K562 (cell line): ENCODE measurements at regions not wholly inside any gene's neighbourhood (a gene's known extent, or its start where the extent isn't known, plus 50 kb on each side); places are given as distances from the start of the nearest gene placed in this dataset.

Experiments used
- ATAC-seq: fragments of 200-7000 bp; cut with Tn5 transposase; 3 replicates; pipeline ENCODE4 v1.9.1; 2020; ENCODE audit warnings: moderate library complexity
- BruUV-seq: library from RNA; stranded (reverse); fragments of 400-500 nt; replicated peaks from 2 replicates; lab custom pipeline; 2021; lab: Mats Ljungman, UMichigan
- CTCF ChIA-PET: fragments of 300-600 bp; formaldehyde crosslinking; extraction: SDS; loops from one replicate; lab custom pipeline; 2021; ENCODE audit warnings: low intra/inter-chr PET ratio; lab: Yijun Ruan, JAX
- POLR2A ChIA-PET: fragments of 300-600, 350-650 bp; sonication (Branson Sonifier 250); formaldehyde crosslinking; extraction: SDS; loops from one replicate; lab custom pipeline; 2021; ENCODE audit warnings: antibody characterized with exemption, inconsistent platforms; lab: Yijun Ruan, JAX
- DNase-seq, 4 experiments: peaks; one replicate each; pipeline versions ENCODE4 v3.0.0 to v3.0.0-alpha.2; 2011 to 2018; ENCODE audit warnings: low spot score in 3 of 4, mixed read lengths in 3 of 4; ENCODE audit errors: extremely low read depth in 1 of 4
- FAIRE-seq: peaks from 2 replicates; lab custom pipeline; 2011; peaks lifted over from hg19 to GRCh38; lab: Jason Lieb, UNC
- H2AFZ ChIP-seq: 2 replicates; pipeline ENCODE4 v1.6.0; 2011; ENCODE audit warnings: low read depth, low read length, control low read depth, inconsistent platforms
- H3K27ac ChIP-seq: fragments of 200-600 bp; 3 replicates; pipeline ENCODE4 v1.8.0; 2011; ENCODE audit warnings: low read depth, mild to moderate bottlenecking, control low read depth, inconsistent platforms, low read length, moderate library complexity, mixed read lengths; ENCODE audit errors: extremely low read depth
- H3K27me3 ChIP-seq, 2 experiments: fragments of 300-600 bp in 1 of 2; 2 replicates in 1 of 2; 3 replicates in 1 of 2; pipeline versions ENCODE4 v1.6.0 to v1.8.0; 2011; ENCODE audit warnings: inconsistent platforms in 2 of 2, low read length in 2 of 2, mild to moderate bottlenecking in 1 of 2, mixed read lengths in 1 of 2, moderate library complexity in 1 of 2; ENCODE audit not compliant: control insufficient read depth in 2 of 2, insufficient read depth in 2 of 2
- H3K36me3 ChIP-seq: fragments of 300-600 bp; 3 replicates; pipeline ENCODE4 v1.8.0; 2011; ENCODE audit warnings: mild to moderate bottlenecking, low read length, inconsistent platforms; ENCODE audit not compliant: control insufficient read depth, insufficient read depth
- H3K4me1 ChIP-seq, 2 experiments: fragments of 200-600 bp in 1 of 2; replicated peaks in 1 of 2; 2 replicates in 1 of 2; 3 replicates in 1 of 2; pipeline versions ENCODE4 v1.5.1 to v1.8.0; 2011; ENCODE audit warnings: inconsistent platforms in 2 of 2, low read length in 2 of 2, mild to moderate bottlenecking in 1 of 2, mixed read lengths in 1 of 2, moderate library complexity in 1 of 2; ENCODE audit not compliant: control insufficient read depth in 2 of 2, insufficient read depth in 2 of 2
- H3K4me2 ChIP-seq: 2 replicates; pipeline ENCODE4 v1.6.1; 2011; ENCODE audit warnings: low read length, control low read depth, inconsistent platforms, mixed read lengths; ENCODE audit not compliant: insufficient read depth
- H3K4me3 ChIP-seq: fragments of 200-600 bp; sonication (generic), shearing (Covaris generic); 2 replicates; pipeline ENCODE4 v1.5.1; 2016; ENCODE audit warnings: control low read depth, inconsistent platforms
- H3K79me2 ChIP-seq: fragments of 200-600 bp; 3 replicates; pipeline ENCODE4 v1.8.0; 2011; ENCODE audit warnings: low read length, inconsistent platforms; ENCODE audit not compliant: control insufficient read depth, insufficient read depth
- H3K9ac ChIP-seq, 2 experiments: 2 replicates each; pipeline versions ENCODE4 v1.6.0 to v1.6.1; 2011; ENCODE audit warnings: low read depth in 2 of 2, low read length in 2 of 2, control low read depth in 1 of 2, inconsistent platforms in 1 of 2, mild to moderate bottlenecking in 1 of 2, mixed read lengths in 1 of 2; ENCODE audit not compliant: insufficient read depth in 1 of 2
- H3K9me1 ChIP-seq: one replicate; pipeline ENCODE4 v1.6.0; 2011; ENCODE audit warnings: inconsistent platforms, mild to moderate bottlenecking, low read length, moderate library complexity; ENCODE audit not compliant: control insufficient read depth, insufficient read depth
- H3K9me3 ChIP-seq: replicated peaks from 2 replicates; pipeline ENCODE4 v1.5.1; 2011; ENCODE audit warnings: low read depth, low read length, inconsistent platforms; ENCODE audit not compliant: control insufficient read depth, insufficient read depth
- H4K20me1 ChIP-seq: replicated peaks from 2 replicates; pipeline ENCODE4 v1.6.1; 2011; ENCODE audit warnings: low read length, inconsistent platforms, mixed read lengths; ENCODE audit not compliant: control insufficient read depth, insufficient read depth
- ASH1L ChIP-seq: fragments of 450-650 bp; IDR thresholded peaks from 2 replicates; pipeline ENCODE4 v1.6.1; 2018; ENCODE audit warnings: borderline replicate concordance, mild to moderate bottlenecking, low read depth; ENCODE audit not compliant: partially characterized antibody
- CHD1 ChIP-seq: fragments of 200-600 bp; sonication (generic); IDR thresholded peaks from one replicate; pipeline ENCODE4 v1.6.1; 2012; ENCODE audit warnings: mild to moderate bottlenecking, moderate library complexity, low read length, inconsistent platforms
- COPS2 ChIP-seq: fragments of 450-650 bp; conservative IDR thresholded peaks from 2 replicates; pipeline ENCODE4 v1.6.1; 2016; ENCODE audit warnings: mild to moderate bottlenecking, moderate library complexity
- CREB1 ChIP-seq, 2 experiments: sonication (generic) in 1 of 2; formaldehyde crosslinking in 1 of 2; IDR thresholded peaks; 2 replicates each; pipeline versions ENCODE4 v1.6.1 to v1.8.0; 2012 to 2022; ENCODE audit warnings: inconsistent platforms in 1 of 2, mild to moderate bottlenecking in 1 of 2, missing genetic modification reagents in 1 of 2, moderate library complexity in 1 of 2
- HLTF ChIP-seq: fragments of 450-650 bp; IDR thresholded peaks from 2 replicates; pipeline ENCODE4 v1.6.1; 2016
- TFAM ChIP-seq: fragments of 250-450 bp; sonication (Bioruptor Pico); conservative IDR thresholded peaks from 2 replicates; pipeline ENCODE4 v1.5.0; 2021; ENCODE audit warnings: mild to moderate bottlenecking, moderate library complexity
- TRIM28 ChIP-seq: fragments of 450-650 bp; IDR thresholded peaks from 2 replicates; pipeline ENCODE4 v1.6.1; 2017
- XRCC5 ChIP-seq: fragments of 200-400 bp; formaldehyde crosslinking; IDR thresholded peaks from 2 replicates; pipeline ENCODE4 v1.6.1; 2017; ENCODE audit warnings: low read depth, mild to moderate bottlenecking, low read length
- ZFX ChIP-seq: sonication (generic); formaldehyde crosslinking; IDR thresholded peaks from 2 replicates; pipeline ENCODE4 v1.8.0; 2022; ENCODE audit warnings: mild to moderate bottlenecking, missing genetic modification reagents, moderate library complexity
- ZNF140 ChIP-seq: fragments of 250-450 bp; sonication (Bioruptor Pico); IDR thresholded peaks from 2 replicates; pipeline ENCODE4 v1.8.0; 2021; ENCODE audit warnings: moderate library complexity, mild to moderate bottlenecking, inconsistent platforms
- ZNF217 ChIP-seq: sonication (generic); formaldehyde crosslinking; IDR thresholded peaks from 2 replicates; pipeline ENCODE4 v1.8.0; 2022; ENCODE audit warnings: mild to moderate bottlenecking, missing genetic modification reagents
- ZNF57 ChIP-seq: fragments of 450-650 bp; formaldehyde crosslinking; IDR thresholded peaks from 2 replicates; pipeline ENCODE4 v1.4.0; 2020; ENCODE audit warnings: mild to moderate bottlenecking, moderate library complexity
- ZNF75A ChIP-seq: fragments of 450-650 bp; formaldehyde crosslinking; IDR thresholded peaks from 2 replicates; pipeline ENCODE4 v1.4.0; 2020; ENCODE audit warnings: mild to moderate bottlenecking
- WGBS: fragments of 100-300 bp; shearing (Covaris generic); methylation state at CpG from one replicate; pipeline ENCODE4 v1.1.6; 2016; ENCODE audit warnings: low coverage, mixed read lengths; ENCODE audit not compliant: insufficient coverage; ENCODE audit errors: missing lambda C conversion rate; 5-methylcytosine and 5-hydroxymethylcytosine counted together
- in situ Hi-C: fragments of 300-500 bp; cut with MboI; formaldehyde crosslinking; loops from 4 replicates; pipeline ENCODE4 v1.15.0; 2018; ENCODE audit warnings: inconsistent platforms, mixed read lengths
- intact Hi-C: fragments of 100-400 bp; cut with micrococcal nuclease; formaldehyde crosslinking; loops from 2 replicates; pipeline ENCODE4 v1.14.2; 2022
- TF ChIP-seq, protein P1 (sequence below): fragments of 250-450 bp; sonication (Bioruptor Pico); IDR thresholded peaks from 2 replicates; pipeline ENCODE4 v1.8.0; 2021; ENCODE audit warnings: mild to moderate bottlenecking, moderate library complexity
- TF ChIP-seq, protein P2 (sequence below): fragments of 250-450 bp; sonication (Bioruptor Pico); IDR thresholded peaks from 2 replicates; pipeline ENCODE4 v1.8.0; 2022; ENCODE audit warnings: inconsistent platforms

DNA sequence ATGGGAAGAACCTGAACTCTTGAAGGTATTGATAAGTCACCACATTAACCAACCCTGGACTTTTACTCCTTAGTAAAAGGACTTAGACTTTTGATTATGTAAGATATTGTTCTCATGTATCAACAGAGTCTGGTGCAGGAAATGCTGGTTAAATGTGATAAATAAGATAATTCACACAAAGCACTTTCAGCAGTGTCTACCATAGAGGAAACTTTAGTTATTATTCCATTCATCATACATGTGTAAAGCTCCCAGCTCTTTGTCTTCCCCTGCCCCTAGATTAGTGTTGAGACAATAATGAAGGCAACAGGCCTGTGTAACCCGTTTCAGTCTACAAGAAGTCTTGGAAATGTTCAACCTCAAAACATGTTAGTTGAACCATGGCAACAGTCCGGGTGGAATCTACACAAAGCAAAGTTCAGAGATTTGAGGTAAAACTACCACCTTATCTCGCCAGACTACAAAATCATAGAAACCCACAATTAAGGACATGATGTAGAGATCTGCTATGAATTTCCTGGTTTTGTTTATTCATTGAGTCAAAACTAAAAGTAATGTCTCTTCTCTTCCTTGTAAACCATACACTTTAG lies 109.9 kb upstream of the ADO start:
- no peak for ATAC-seq
- TF ChIP-seq CHD1: no peak
- no peak for TF ChIP-seq ASH1L
- TF ChIP-seq, protein P1, sequence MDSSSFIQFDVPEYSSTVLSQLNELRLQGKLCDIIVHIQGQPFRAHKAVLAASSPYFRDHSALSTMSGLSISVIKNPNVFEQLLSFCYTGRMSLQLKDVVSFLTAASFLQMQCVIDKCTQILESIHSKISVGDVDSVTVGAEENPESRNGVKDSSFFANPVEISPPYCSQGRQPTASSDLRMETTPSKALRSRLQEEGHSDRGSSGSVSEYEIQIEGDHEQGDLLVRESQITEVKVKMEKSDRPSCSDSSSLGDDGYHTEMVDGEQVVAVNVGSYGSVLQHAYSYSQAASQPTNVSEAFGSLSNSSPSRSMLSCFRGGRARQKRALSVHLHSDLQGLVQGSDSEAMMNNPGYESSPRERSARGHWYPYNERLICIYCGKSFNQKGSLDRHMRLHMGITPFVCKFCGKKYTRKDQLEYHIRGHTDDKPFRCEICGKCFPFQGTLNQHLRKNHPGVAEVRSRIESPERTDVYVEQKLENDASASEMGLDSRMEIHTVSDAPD (CRISPR knock-in tag): no peak
- TF ChIP-seq ZNF75A (CRISPR knock-in tag): no peak
- no peak for TF ChIP-seq CREB1 (IDR thresholded peaks at IDR 0.05)
- no peak for TF ChIP-seq CREB1 (CRISPR knock-in tag; IDR thresholded peaks at IDR 0.05)
- TF ChIP-seq XRCC5: no peak
- TF ChIP-seq ZNF140 (CRISPR knock-in tag): no peak
- TF ChIP-seq, protein P2, sequence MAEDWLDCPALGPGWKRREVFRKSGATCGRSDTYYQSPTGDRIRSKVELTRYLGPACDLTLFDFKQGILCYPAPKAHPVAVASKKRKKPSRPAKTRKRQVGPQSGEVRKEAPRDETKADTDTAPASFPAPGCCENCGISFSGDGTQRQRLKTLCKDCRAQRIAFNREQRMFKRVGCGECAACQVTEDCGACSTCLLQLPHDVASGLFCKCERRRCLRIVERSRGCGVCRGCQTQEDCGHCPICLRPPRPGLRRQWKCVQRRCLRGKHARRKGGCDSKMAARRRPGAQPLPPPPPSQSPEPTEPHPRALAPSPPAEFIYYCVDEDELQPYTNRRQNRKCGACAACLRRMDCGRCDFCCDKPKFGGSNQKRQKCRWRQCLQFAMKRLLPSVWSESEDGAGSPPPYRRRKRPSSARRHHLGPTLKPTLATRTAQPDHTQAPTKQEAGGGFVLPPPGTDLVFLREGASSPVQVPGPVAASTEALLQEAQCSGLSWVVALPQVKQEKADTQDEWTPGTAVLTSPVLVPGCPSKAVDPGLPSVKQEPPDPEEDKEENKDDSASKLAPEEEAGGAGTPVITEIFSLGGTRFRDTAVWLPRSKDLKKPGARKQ (CRISPR knock-in tag): no peak
- TF ChIP-seq ZNF217 (CRISPR knock-in tag): no peak
- TF ChIP-seq TFAM (CRISPR knock-in tag): no peak
- TF ChIP-seq COPS2: no peak
- no peak for TF ChIP-seq ZFX (CRISPR knock-in tag)
- no peak for TF ChIP-seq ZNF57 (CRISPR knock-in tag)
- no peak for TF ChIP-seq TRIM28
- TF ChIP-seq HLTF: no peak
- no peaks in the 10 kb centered on the region for H3K9me1 ChIP-seq
- ChIA-PET CTCF (no interaction called here), POLR2A (no interaction called here)
- no peaks in the 10 kb centered on the region for H3K4me1 ChIP-seq
- no peaks in the 10 kb centered on the region for H3K79me2 ChIP-seq
- no peak overlapping the region for H3K4me2 ChIP-seq
- no peak for FAIRE-seq
- BruUV-seq: no TSS peak
- H2AFZ ChIP-seq: no peak overlapping the region
- in situ Hi-C loops (no loop called here), intact Hi-C loops (no loop called here)
- no peak overlapping the region for H3K27ac ChIP-seq
- H4K20me1 ChIP-seq: no peaks in the 10 kb centered on the region
- no peaks in the 10 kb centered on the region for H3K9me3 ChIP-seq
- H3K9ac ChIP-seq: no peak overlapping the region
- no peak overlapping the region for H3K4me3 ChIP-seq
- DNase-seq: no peak
- H3K27me3 ChIP-seq: no peaks in the 10 kb centered on the region
- 2% methylated on average over 3 of the region's 3 CpGs for WGBS
- no peaks in the 10 kb centered on the region for H3K36me3 ChIP-seq
